Endodermal cell (in vitro differentiated cells): ENCODE measurements at regions not wholly inside any gene's neighbourhood (a gene's known extent, or its start where the extent isn't known, plus 50 kb on each side); places are given as distances from the start of the nearest gene placed in this dataset.

Experiments
- DNase-seq: peaks from one replicate; pipeline ENCODE4 v3.0.0-alpha.2; 2017
- H3K27ac ChIP-seq: 2 replicates; pipeline ENCODE4 v1.5.1; 2013; ENCODE audit warnings: mild to moderate bottlenecking, low read depth, low read length, moderate library complexity
- H3K27me3 ChIP-seq: 2 replicates; pipeline ENCODE4 v1.6.1; 2013; ENCODE audit warnings: mild to moderate bottlenecking, low read length, moderate library complexity; ENCODE audit not compliant: insufficient read depth, control insufficient read depth, poor library complexity, severe bottlenecking
- H3K36me3 ChIP-seq: 2 replicates; pipeline ENCODE4 v1.7.0; 2013; ENCODE audit warnings: mild to moderate bottlenecking, low read length, moderate library complexity; ENCODE audit not compliant: control insufficient read depth, insufficient read depth
- H3K4me1 ChIP-seq: one replicate; pipeline ENCODE4 v1.7.0; 2013; ENCODE audit warnings: low read length; ENCODE audit not compliant: control insufficient read depth, insufficient read depth
- H3K4me3 ChIP-seq: 2 replicates; pipeline ENCODE4 v1.5.1; 2013; ENCODE audit warnings: mild to moderate bottlenecking, low read length, moderate library complexity
- H3K9ac ChIP-seq: 2 replicates; pipeline ENCODE4 v1.6.1; 2013; ENCODE audit warnings: mild to moderate bottlenecking, low read length, moderate library complexity; ENCODE audit not compliant: poor library complexity, severe bottlenecking; ENCODE audit errors: extremely low read depth
- H3K9me3 ChIP-seq: 2 replicates; pipeline ENCODE4 v1.6.1; 2013; ENCODE audit warnings: mild to moderate bottlenecking, low read length, moderate library complexity; ENCODE audit not compliant: control insufficient read depth
- H3K27ac Mint-ChIP-seq: 2 replicates; pipeline ENCODE4 v1.8.0; 2020; ENCODE audit warnings: mixed read lengths
- H3K27me3 Mint-ChIP-seq: 2 replicates; pipeline ENCODE4 v1.8.0; 2021; ENCODE audit warnings: mild to moderate bottlenecking, mixed read lengths; ENCODE audit not compliant: insufficient read depth
- H3K36me3 Mint-ChIP-seq: 2 replicates; pipeline ENCODE4 v1.8.0; 2020; ENCODE audit warnings: low read depth, mixed read lengths
- H3K4me1 Mint-ChIP-seq: 2 replicates; pipeline ENCODE4 v1.8.0; 2020; ENCODE audit warnings: mixed read lengths
- H3K4me3 Mint-ChIP-seq: 2 replicates; pipeline ENCODE4 v1.8.0; 2020; ENCODE audit warnings: mild to moderate bottlenecking, moderate library complexity, mixed read lengths
- H3K9me3 Mint-ChIP-seq: 2 replicates; pipeline ENCODE4 v1.8.0; 2020; ENCODE audit warnings: mild to moderate bottlenecking, mixed read lengths
- WGBS, 2 experiments: methylation state at CpG; one replicate each; pipeline versions ENCODE4 v1.1.5 to v1.1.7; 2013; ENCODE audit warnings: missing lambda C conversion rate in 2 of 2, mixed read lengths in 1 of 2; ENCODE audit not compliant: insufficient coverage in 1 of 2, insufficient read length in 1 of 2; 5-methylcytosine and 5-hydroxymethylcytosine counted together
- TF ChIP-seq, protein P1 (sequence below): fragments of 200-600 bp; sonication (generic); conservative IDR thresholded peaks from 2 replicates; pipeline ENCODE4 v1.5.0; 2021; ENCODE audit warnings: antibody characterized with exemption, mild to moderate bottlenecking

DNA sequence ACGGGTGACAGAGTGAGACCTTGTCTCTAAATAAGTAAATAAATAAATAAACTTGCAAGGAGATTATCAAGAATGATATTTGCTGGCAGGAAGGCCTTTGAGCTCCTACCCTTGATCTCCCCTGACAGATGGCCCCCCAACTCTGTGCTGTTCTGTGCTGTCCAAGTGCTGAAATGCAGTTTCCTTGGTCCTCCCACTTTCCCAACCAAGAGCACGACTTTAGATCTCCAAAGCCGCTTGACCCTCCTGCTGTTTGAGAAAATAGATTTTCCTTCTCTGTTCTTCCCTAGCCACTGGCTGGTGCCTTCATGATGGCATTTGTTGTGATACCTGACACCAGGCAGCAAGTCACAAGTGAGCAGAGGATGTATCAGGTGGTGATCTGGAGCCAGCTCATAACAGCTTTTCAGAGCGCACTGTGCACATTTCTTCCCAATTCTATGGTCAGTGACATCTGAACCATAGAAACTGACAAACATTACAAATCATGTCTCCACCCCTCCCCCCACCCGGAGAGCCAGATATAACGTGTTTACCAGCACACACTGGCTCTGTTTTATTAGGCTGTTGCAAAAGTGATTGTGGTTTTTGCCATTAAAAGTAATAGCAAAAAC, 80.0 kb upstream of the PUM3 start:
- DNase-seq, result peak; percentile 60
- Histone ChIP-seq H3K27ac (no peak overlapping the region), H3K36me3 (no peaks in the 10 kb centered on the region), H3K9me3 (no peaks in the 10 kb centered on the region), H3K27me3 (no peaks in the 10 kb centered on the region), H3K9ac (no peak overlapping the region), H3K4me1 (no peaks in the 10 kb centered on the region), H3K4me3 (no peak overlapping the region)
- TF ChIP-seq, protein P1, sequence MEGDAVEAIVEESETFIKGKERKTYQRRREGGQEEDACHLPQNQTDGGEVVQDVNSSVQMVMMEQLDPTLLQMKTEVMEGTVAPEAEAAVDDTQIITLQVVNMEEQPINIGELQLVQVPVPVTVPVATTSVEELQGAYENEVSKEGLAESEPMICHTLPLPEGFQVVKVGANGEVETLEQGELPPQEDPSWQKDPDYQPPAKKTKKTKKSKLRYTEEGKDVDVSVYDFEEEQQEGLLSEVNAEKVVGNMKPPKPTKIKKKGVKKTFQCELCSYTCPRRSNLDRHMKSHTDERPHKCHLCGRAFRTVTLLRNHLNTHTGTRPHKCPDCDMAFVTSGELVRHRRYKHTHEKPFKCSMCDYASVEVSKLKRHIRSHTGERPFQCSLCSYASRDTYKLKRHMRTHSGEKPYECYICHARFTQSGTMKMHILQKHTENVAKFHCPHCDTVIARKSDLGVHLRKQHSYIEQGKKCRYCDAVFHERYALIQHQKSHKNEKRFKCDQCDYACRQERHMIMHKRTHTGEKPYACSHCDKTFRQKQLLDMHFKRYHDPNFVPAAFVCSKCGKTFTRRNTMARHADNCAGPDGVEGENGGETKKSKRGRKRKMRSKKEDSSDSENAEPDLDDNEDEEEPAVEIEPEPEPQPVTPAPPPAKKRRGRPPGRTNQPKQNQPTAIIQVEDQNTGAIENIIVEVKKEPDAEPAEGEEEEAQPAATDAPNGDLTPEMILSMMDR, result no peak
- 60% methylated on average over 4 of the region's 6 CpGs; no CpG with 5 or more reads in 1 of the 2 experiments for WGBS, 2 experiments
- Mint-ChIP-seq H3K4me1 (no peaks in the 10 kb centered on the region), H3K27ac (no peak overlapping the region), H3K9me3 (peaks cover 2% of the 10 kb centered on the region), H3K36me3 (no peaks in the 10 kb centered on the region), H3K27me3 (no peaks in the 10 kb centered on the region), H3K4me3 (no peak overlapping the region)

- Mint-ChIP-seq H3K27me3 (no peaks in the 10 kb centered on the region), H3K36me3 (no peaks in the 10 kb centered on the region), H3K4me1 (no peaks in the 10 kb centered on the region), H3K27ac (no peak overlapping the region), H3K9me3 (no peaks in the 10 kb centered on the region), H3K4me3 (no peak overlapping the region)
- DNase-seq, result no peak
- Histone ChIP-seq H3K9me3 (no peaks in the 10 kb centered on the region), H3K9ac (no peak overlapping the region), H3K4me3 (no peak overlapping the region), H3K36me3 (no peaks in the 10 kb centered on the region), H3K4me1 (no peaks in the 10 kb centered on the region), H3K27me3 (no peaks in the 10 kb centered on the region), H3K27ac (no peak overlapping the region)
- TF ChIP-seq, protein P1, result no peak
- WGBS, 2 experiments, result 94 to 100% methylated on average over 2 of the region's 2 CpGs
Observed at GRCh38 chr9:2919347-2919746, 75.5 kb upstream of the PUM3 start.

DNA sequence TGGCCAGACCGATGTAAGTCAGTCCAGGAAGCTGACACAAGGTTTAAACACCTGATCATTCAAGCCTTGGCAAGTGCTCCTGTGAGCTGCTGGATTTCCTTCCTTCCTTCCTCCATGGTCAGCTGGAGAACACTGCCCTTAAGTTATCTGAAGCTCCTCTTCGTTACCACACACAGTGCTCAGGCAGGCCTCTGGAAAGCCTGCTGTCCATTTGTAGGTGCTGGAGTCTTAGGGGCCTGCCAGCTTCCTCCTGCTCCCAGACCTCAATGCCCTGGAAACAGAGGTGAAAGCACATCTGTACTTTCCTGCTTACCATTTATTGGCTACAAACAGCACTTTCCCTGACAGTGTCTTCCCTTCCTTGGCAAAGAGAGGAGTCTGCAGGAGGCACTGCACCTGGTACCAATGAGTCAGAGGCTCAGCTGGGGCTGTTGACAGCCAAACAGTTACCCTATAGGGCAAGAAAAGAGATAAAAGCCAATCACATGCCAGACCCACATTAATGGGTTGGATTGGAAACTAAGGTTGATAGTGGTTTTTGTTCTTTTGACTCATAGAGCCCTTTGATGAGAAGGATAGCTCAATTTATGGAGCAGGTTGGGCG, 72.6 kb upstream of the PUM3 start:
- H3K9me3 Mint-ChIP-seq, result no peaks in the 10 kb centered on the region
- 86 to 88% methylated on average over 1 to 3 of the region's 3 CpGs for WGBS, 2 experiments

More for the DNA sequence above, 72.6 kb upstream of the PUM3 start:
- Histone ChIP-seq H3K27ac (no peak overlapping the region), H3K36me3 (no peaks in the 10 kb centered on the region), H3K4me3 (no peak overlapping the region), H3K9me3 (no peaks in the 10 kb centered on the region), H3K4me1 (no peaks in the 10 kb centered on the region), H3K27me3 (no peaks in the 10 kb centered on the region), H3K9ac (no peak overlapping the region)
- TF ChIP-seq, protein P1, result no peak
- H3K27ac Mint-ChIP-seq, result no peak overlapping the region
- no peak overlapping the region for H3K4me3 Mint-ChIP-seq
- DNase-seq, result no peak
- H3K36me3 Mint-ChIP-seq, result no peaks in the 10 kb centered on the region
- no peaks in the 10 kb centered on the region for H3K27me3 Mint-ChIP-seq
- no peaks in the 10 kb centered on the region for H3K4me1 Mint-ChIP-seq
